ENCODE measurements at regions not wholly inside any gene's neighbourhood (a gene's known extent, or its start where the extent isn't known, plus 50 kb on each side); places are given as distances from the start of the nearest gene placed in this dataset.

- no peak for DNase-seq (ENCODE audit: low read depth)
These were observed 296.4 kb downstream of the NDUFA10 start for GRCh38 chr2:239728751-239729150.

GRCh38 chr2:239727776-239728600 lies 297.2 kb downstream of the NDUFA10 start:
- H3K4me3 ChIP-seq (ENCODE audit: low read length): no peak overlapping the region
- no peak for TF ChIP-seq CTCF (IDR thresholded peaks at IDR 0.05; ENCODE audit: insufficient read depth, low read depth, low read length, missing control alignments)
- DNase-seq (ENCODE audit: low read depth): no peak

More at GRCh38 chr2:239728751-239729150, 296.4 kb downstream of the NDUFA10 start:
- TF ChIP-seq CTCF (IDR thresholded peaks at IDR 0.05; ENCODE audit: insufficient read depth, low read depth, low read length, missing control alignments): no peak
- H3K4me3 ChIP-seq (ENCODE audit: low read length): no peak overlapping the region

- no peak for DNase-seq (ENCODE audit: low read depth)
- TF ChIP-seq CTCF (IDR thresholded peaks at IDR 0.05; ENCODE audit: insufficient read depth, low read depth, low read length, missing control alignments): no peak
These were observed 297.9 kb downstream of the NDUFA10 start for GRCh38 chr2:239727182-239727775.

DNA sequence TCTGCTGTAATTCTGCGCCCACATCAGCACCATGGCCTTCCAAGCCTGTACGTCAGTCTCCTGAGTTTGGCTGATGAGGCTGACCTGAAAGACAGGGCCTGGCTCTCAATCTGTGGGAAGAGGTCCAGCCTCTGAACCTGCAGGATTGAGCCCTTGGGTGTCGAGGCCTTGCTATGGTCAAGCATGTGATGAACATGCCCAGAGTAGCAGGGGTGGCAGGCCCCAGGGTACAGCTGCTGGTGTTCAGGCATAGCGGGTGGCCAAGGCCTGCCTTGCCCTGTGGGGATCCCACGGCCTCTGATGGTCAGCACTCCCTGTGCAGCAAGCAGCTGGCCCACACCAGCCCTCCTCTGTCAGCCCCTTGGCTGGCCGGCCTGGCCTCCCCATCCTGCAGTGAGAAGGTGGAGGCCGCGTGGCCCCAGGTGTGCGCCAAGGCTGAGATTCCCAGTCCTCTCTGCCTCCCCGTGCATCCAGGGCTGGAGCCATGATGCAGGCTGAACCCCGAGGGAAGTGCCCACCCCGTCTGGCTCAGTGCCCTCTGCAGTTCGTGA lies 298.4 kb downstream of the NDUFA10 start:
- TF ChIP-seq CTCF (IDR thresholded peaks at IDR 0.05; ENCODE audit: insufficient read depth, low read depth, low read length, missing control alignments): no peak
- H3K4me3 ChIP-seq (ENCODE audit: low read length): no peak overlapping the region
- no peak for DNase-seq (ENCODE audit: low read depth)

More at GRCh38 chr2:239727182-239727775, 297.9 kb downstream of the NDUFA10 start:
- no peak overlapping the region for H3K4me3 ChIP-seq (ENCODE audit: low read length)

DNA sequence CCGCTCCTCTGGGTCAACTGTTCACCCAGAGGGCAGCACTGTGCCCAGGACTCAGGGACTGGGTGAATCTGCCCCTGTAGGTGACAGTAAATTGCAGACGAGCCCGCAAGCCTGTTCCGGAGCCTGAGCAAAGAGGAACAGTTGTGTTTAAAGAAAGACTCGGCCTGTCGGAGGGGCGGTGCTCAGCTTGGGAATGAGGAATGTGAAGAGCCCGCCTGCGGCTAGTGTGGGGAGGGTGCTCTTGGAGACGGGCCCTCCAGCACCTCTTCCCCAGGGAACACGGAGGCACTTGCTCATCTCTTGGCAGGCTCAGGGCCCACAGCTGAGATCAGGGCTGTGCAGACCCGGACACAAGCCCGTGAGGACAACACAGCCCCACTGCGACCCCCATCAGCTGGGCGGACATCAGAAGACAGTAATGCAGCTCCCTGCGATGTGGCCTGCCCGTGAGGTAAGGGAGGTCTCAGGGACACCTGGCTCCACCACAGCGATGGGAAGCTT lies 299.0 kb downstream of the NDUFA10 start:
- no peak for TF ChIP-seq CTCF (IDR thresholded peaks at IDR 0.05; ENCODE audit: insufficient read depth, low read depth, low read length, missing control alignments)
- H3K4me3 ChIP-seq (ENCODE audit: low read length): no peak overlapping the region
- DNase-seq (ENCODE audit: low read depth): no peak

GRCh38 chr2:239725551-239725890 lies 299.6 kb downstream of the NDUFA10 start:
- TF ChIP-seq CTCF (IDR thresholded peaks at IDR 0.05; ENCODE audit: insufficient read depth, low read depth, low read length, missing control alignments): no peak
- no peak overlapping the region for H3K4me3 ChIP-seq (ENCODE audit: low read length)
- DNase-seq (ENCODE audit: low read depth): no peak
